Loucy (cell line): ENCODE measurements at regions not wholly inside any gene's neighbourhood (a gene's known extent, or its start where the extent isn't known, plus 50 kb on each side); places are given as distances from the start of the nearest gene placed in this dataset.

ENCODE experiments used
- H2AFZ ChIP-seq: fragments of 200-600 bp; sonication (generic); 2 replicates; pipeline ENCODE4 v1.6.0; 2016; ENCODE audit warnings: antibody characterized with exemption, mild to moderate bottlenecking, low read length, moderate library complexity
- H3F3A ChIP-seq: fragments of 200-600 bp; 2 replicates; pipeline ENCODE4 v1.6.0; 2016; ENCODE audit warnings: antibody characterized with exemption, low read depth, mild to moderate bottlenecking
- H3K27me3 ChIP-seq: fragments of 200-600 bp; sonication (generic); 2 replicates; pipeline ENCODE4 v1.6.1; 2014; ENCODE audit warnings: low read length, mild to moderate bottlenecking; ENCODE audit not compliant: insufficient read depth, poor library complexity, severe bottlenecking
- H3K36me3 ChIP-seq: fragments of 200-600 bp; sonication (generic); 2 replicates; pipeline ENCODE4 v1.6.1; 2016; ENCODE audit warnings: low read length; ENCODE audit not compliant: insufficient read depth
- H3K4me1 ChIP-seq: fragments of 200-600 bp; sonication (generic); 2 replicates; pipeline ENCODE4 v1.5.1; 2014; ENCODE audit warnings: low read length, mild to moderate bottlenecking; ENCODE audit not compliant: insufficient read depth, poor library complexity, severe bottlenecking
- H3K4me2 ChIP-seq: fragments of 200-600 bp; sonication (generic); 2 replicates; pipeline ENCODE4 v1.6.0; 2014; ENCODE audit warnings: antibody characterized with exemption, low read length, low read depth, mild to moderate bottlenecking; ENCODE audit not compliant: poor library complexity, severe bottlenecking
- H3K4me3 ChIP-seq: fragments of 200-600 bp; sonication (generic); 2 replicates; pipeline ENCODE4 v1.5.1; 2014; ENCODE audit warnings: low read length, mild to moderate bottlenecking, mixed read lengths; ENCODE audit not compliant: poor library complexity, severe bottlenecking
- H3K79me2 ChIP-seq: fragments of 200-600 bp; sonication (generic); 2 replicates; pipeline ENCODE4 v1.6.1; 2014; ENCODE audit warnings: low read length; ENCODE audit not compliant: insufficient read depth
- H3K9ac ChIP-seq: fragments of 200-600 bp; sonication (generic); 2 replicates; pipeline ENCODE4 v1.6.0; 2014; ENCODE audit warnings: mild to moderate bottlenecking, low read depth, low read length, moderate library complexity; ENCODE audit not compliant: poor library complexity, severe bottlenecking
- H3K9me2 ChIP-seq: fragments of 200-600 bp; sonication (generic); replicated peaks from 2 replicates; pipeline ENCODE4 v1.6.1; 2016; ENCODE audit warnings: low read depth, low read length, mixed read lengths
- H3K9me3 ChIP-seq: fragments of 200-600 bp; sonication (generic); 2 replicates; pipeline ENCODE4 v1.6.1; 2014; ENCODE audit warnings: mild to moderate bottlenecking, antibody characterized with exemption, low read length, low read depth; ENCODE audit not compliant: insufficient read depth
- H4K20me1 ChIP-seq: fragments of 200-600 bp; sonication (generic); 2 replicates; pipeline ENCODE4 v1.6.0; 2014; ENCODE audit warnings: antibody characterized with exemption, low read length, mild to moderate bottlenecking; ENCODE audit not compliant: insufficient read depth, poor library complexity, severe bottlenecking
- CTCF ChIP-seq: fragments of 200-600 bp; sonication (generic); conservative IDR thresholded peaks from 2 replicates; pipeline ENCODE4 v1.5.1; 2014; ENCODE audit warnings: mild to moderate bottlenecking, antibody characterized with exemption, low read length
- EZH2phosphoT487 ChIP-seq: fragments of 200-600 bp; IDR thresholded peaks from 2 replicates; pipeline ENCODE4 v1.6.1; 2018; ENCODE audit warnings: antibody characterized with exemption, mild to moderate bottlenecking, moderate library complexity, borderline replicate concordance

GRCh38 chr3:70757658-70758057 is 445.2 kb upstream of the MDFIC2 start:
- H3K27me3 ChIP-seq: no peaks in the 10 kb centered on the region
- H2AFZ ChIP-seq: no peak overlapping the region
- no peak for TF ChIP-seq EZH2phosphoT487
- no peak for TF ChIP-seq CTCF
- no peaks in the 10 kb centered on the region for H3F3A ChIP-seq
- no peaks in the 10 kb centered on the region for H3K9me3 ChIP-seq
- H3K9ac ChIP-seq: no peak overlapping the region
- H3K9me2 ChIP-seq: no peaks in the 10 kb centered on the region
- no peak overlapping the region for H3K4me3 ChIP-seq
- H3K4me2 ChIP-seq: no peak overlapping the region
- H3K79me2 ChIP-seq: no peaks in the 10 kb centered on the region
- H4K20me1 ChIP-seq: no peaks in the 10 kb centered on the region
- H3K4me1 ChIP-seq: no peaks in the 10 kb centered on the region
- no peaks in the 10 kb centered on the region for H3K36me3 ChIP-seq

GRCh38 chr3:70755526-70755925 is 443.1 kb upstream of the MDFIC2 start:
- H2AFZ ChIP-seq: no peak overlapping the region
- no peaks in the 10 kb centered on the region for H3K27me3 ChIP-seq
- H3K9ac ChIP-seq: no peak overlapping the region
- no peak overlapping the region for H3K4me3 ChIP-seq
- no peaks in the 10 kb centered on the region for H3F3A ChIP-seq
- H3K9me2 ChIP-seq: no peaks in the 10 kb centered on the region
- H3K36me3 ChIP-seq: no peaks in the 10 kb centered on the region
- H3K4me1 ChIP-seq: no peaks in the 10 kb centered on the region
- no peaks in the 10 kb centered on the region for H3K79me2 ChIP-seq
- TF ChIP-seq CTCF (no peak), EZH2phosphoT487 (no peak)
- no peak overlapping the region for H3K4me2 ChIP-seq
- H4K20me1 ChIP-seq: no peaks in the 10 kb centered on the region
- no peaks in the 10 kb centered on the region for H3K9me3 ChIP-seq

GRCh38 chr3:70754314-70754713 is 441.9 kb upstream of the MDFIC2 start:
- Histone ChIP-seq H2AFZ (no peak overlapping the region), H3K9ac (no peak overlapping the region), H3F3A (no peaks in the 10 kb centered on the region), H3K4me2 (no peak overlapping the region), H3K4me1 (no peaks in the 10 kb centered on the region), H3K36me3 (no peaks in the 10 kb centered on the region), H3K9me2 (no peaks in the 10 kb centered on the region), H3K9me3 (no peaks in the 10 kb centered on the region), H3K79me2 (no peaks in the 10 kb centered on the region), H3K27me3 (no peaks in the 10 kb centered on the region), H3K4me3 (no peak overlapping the region), H4K20me1 (no peaks in the 10 kb centered on the region)
- TF ChIP-seq EZH2phosphoT487 (no peak), CTCF (no peak)
